Renal pelvis (tissue), 1 donor: ENCODE measurements at regions not wholly inside any gene's neighbourhood (a gene's known extent, or its start where the extent isn't known, plus 50 kb on each side); places are given as distances from the start of the nearest gene placed in this dataset.

Experiments
- DNase-seq: peaks from one replicate; pipeline ENCODE4 v3.0.0-alpha.2; 2013

DNA sequence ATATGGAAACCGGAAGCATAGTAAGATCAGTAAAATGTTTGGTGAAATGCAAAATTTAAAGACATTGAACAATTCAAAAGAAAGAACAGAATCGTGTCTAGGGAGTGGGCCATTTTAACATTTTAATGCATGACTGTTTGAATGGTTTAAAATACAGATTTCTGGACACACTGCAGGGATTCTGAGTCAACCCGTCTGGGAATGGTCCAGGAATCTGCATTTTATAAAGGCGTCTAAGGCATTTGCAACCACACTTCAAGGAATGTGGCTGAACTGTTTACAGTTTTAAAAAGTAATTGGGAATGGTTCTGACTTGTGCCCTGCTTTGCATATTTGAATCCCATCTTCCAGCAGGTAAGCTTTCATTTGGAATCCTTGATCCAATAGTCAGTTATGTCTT is 811.7 kb upstream of the WWC1 start:
- no peak for DNase-seq

GRCh38 chr5:167481345-167481744 is 810.1 kb upstream of the WWC1 start:
- no peak for DNase-seq

- no peak for DNase-seq
Measured at GRCh38 chr5:167482555-167482954, 808.9 kb upstream of the WWC1 start.

- no peak for DNase-seq
Measured at GRCh38 chr5:167485061-167485774, 806.2 kb upstream of the WWC1 start.

DNA sequence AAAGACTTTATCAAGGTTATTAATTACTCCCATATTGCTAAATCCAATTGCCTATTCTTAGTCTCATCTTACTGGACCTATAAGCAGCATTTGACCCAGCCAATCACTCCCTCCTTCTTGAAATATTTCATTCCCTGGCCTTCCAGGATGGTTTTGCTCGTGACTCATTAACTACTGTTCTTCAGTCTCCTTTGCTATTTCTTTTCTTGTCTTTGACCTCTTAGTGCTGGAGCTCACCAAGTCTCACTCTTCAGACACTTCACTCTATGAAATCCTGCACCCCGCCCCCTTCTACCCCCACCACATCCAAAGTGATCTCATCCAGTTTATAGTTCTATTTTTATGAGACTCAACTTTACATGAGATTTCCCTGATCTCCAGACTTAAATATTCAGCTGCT is 803.1 kb upstream of the WWC1 start:
- no peak for DNase-seq

- DNase-seq: no peak
Measured at GRCh38 chr5:167489202-167489601, 802.2 kb upstream of the WWC1 start.

- DNase-seq: no peak
Measured at GRCh38 chr5:167503926-167504720, 787.3 kb upstream of the WWC1 start.

GRCh38 chr5:167507463-167508233 is 783.8 kb upstream of the WWC1 start:
- DNase-seq: no peak

- DNase-seq: no peak
Measured at GRCh38 chr5:167509076-167509475, 782.4 kb upstream of the WWC1 start.

DNA sequence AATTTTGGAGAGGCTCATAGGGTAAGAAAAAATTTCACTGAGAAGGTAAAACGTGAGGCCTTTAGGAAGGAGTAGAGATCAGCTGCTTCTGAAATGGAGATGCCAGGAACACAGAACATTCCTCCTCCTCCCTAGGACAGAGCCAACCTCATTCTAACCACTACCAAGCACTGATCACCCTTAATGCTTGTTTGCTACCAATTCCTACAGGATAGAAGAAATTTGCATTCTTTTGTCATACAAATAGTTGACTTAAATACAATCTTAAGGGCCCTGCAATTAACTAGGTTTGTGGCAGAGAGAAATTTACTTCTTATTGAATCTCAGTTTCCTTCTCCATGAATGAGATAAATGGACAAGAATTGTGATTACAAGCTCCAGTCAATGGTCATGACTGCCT is 780.2 kb upstream of the WWC1 start:
- DNase-seq: no peak

GRCh38 chr5:167512111-167512510 is 779.3 kb upstream of the WWC1 start:
- no peak for DNase-seq

DNA sequence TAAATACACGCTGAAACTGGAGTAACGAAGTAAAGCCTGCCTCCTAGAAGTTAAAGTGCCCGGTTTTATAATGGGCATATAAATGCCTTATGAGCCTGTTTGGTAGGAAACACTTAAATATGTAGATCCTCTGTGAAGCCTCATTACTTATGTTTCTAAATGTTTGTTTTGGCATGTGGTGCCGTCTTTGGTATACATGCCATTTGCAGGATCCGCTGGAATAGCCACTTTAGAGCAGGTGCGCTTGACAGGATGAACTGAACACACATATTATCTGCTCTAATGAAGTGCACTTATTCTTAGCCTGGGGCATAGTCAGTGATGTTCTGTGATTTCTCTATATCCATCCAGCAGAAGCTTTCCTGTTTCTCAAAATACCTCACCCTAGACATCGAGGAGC is 778.1 kb upstream of the WWC1 start:
- no peak for DNase-seq

DNA sequence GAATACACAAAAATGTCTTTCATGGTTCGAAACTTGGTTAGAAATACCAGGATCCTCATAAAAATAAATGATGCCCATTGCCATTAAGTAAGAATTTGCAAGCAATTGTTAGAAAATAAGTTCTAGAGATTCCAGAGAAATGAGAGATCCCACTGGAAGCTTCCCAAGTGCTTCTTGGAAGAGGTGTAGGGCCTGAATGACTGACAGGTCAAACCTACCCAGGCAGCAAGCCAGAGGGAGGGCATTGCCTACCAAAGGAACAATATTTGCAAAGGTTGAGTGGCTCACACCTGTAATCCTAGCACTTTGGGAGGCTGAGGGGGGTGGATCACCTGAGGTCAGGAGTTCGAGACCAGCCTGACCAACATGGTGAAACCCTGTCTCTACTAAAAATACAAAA is 777.0 kb upstream of the WWC1 start:
- no peak for DNase-seq

- no peak for DNase-seq
Measured at GRCh38 chr5:167525004-167525403, 766.4 kb upstream of the WWC1 start.

DNA sequence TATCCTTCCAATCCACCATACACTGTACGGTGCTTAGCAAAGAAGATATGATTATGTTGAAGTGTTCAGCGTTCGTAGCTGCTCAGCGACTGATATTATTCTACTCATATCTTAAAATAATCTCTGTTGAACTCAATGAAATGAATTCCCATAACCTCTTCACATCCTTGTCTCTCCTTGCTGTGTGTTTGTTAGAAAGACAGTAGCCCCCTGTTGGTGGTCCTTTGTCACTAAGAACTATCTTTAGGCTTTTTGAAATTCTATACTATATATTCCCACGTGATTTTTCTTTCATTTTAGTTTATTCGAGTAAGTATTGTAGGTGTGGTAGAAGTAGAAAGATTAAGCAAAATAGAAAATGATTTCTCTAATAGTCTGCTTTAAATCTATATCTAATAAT is 762.8 kb upstream of the WWC1 start:
- no peak for DNase-seq

GRCh38 chr5:167530548-167530947 is 760.9 kb upstream of the WWC1 start:
- peak; percentile 4 for DNase-seq

GRCh38 chr5:167533814-167534795 is 757.3 kb upstream of the WWC1 start:
- no peak for DNase-seq

- no peak for DNase-seq
Measured at GRCh38 chr5:167539747-167540146, 751.7 kb upstream of the WWC1 start.

DNA sequence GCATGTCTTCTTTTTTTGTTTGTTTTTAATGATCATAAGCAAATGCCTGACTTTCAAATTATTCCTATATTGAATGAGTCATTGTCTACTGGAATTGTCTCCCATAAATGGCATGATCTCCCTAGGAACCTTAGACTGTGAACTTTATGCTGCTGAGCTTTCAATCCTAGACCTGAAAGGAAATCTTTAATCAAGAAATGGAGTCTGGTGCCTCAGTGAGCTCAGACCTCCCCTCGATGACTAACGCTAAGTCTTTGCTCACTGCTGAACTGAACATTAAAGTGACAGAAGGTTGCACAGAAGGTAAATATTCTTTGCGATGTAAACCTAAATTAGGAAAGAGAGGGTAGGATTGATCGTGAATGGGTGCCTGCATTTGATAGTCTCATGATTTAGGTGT is 745.2 kb upstream of the WWC1 start:
- no peak for DNase-seq

DNA sequence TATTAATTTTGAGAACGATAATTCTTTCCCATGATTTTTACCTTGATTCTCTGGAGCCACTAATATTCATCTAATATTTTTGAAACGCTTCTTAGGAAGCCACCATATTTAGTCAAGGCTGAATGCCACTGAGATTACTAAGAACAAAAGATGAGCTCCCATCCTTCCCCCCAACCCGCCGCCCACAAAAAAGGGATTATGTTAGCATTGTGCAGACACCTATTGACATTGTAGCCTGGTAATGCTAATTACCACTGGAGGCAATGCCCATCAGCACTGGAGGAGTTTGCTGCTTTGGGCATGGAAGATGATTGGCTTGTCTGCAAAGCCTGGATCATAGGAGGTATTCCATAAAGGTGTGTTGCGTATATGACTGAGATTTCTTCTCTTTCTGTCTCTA is 739.1 kb upstream of the WWC1 start:
- no peak for DNase-seq

DNA sequence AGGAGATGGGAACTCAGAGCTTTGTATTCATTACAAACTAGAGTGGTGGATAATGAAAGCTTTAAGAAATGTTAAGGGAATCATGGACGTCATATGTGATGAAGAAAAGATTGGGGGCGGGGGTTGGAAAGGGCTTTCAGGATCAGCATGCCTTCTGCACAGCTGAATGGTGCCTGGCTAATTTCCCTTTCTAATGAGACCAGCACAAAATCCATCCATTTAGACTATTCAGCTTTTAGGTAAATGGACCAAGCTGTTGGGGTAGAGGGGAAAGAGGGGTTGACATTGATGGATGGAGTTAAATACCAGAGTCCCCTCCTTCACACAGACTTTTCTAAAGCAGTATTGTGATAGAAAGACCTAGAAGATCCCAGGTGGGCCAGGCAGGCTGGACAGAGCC is 737.9 kb upstream of the WWC1 start:
- DNase-seq: no peak
